WERI-Rb-1 (cell line): ENCODE measurements at regions not wholly inside any gene's neighbourhood (a gene's known extent, or its start where the extent isn't known, plus 50 kb on each side); places are given as distances from the start of the nearest gene placed in this dataset.

Experiments
- DNase-seq: peaks from one replicate; pipeline ENCODE4 v3.0.0-alpha.2; 2020
- H3K27ac ChIP-seq: fragments of 250-450 bp; sonication (Bioruptor Pico); 2 replicates; pipeline ENCODE4 v1.5.1; 2020; ENCODE audit warnings: mild to moderate bottlenecking, moderate library complexity
- H3K27me3 ChIP-seq: fragments of 250-450 bp; sonication (Bioruptor Pico); 2 replicates; pipeline ENCODE4 v1.5.1; 2021; ENCODE audit warnings: mild to moderate bottlenecking, low read depth, moderate library complexity; ENCODE audit not compliant: insufficient read depth, severe bottlenecking
- H3K36me3 ChIP-seq: fragments of 250-450 bp; sonication (Bioruptor Pico); 2 replicates; pipeline ENCODE4 v1.5.1; 2020; ENCODE audit warnings: mild to moderate bottlenecking, moderate library complexity
- H3K4me3 ChIP-seq: 2 replicates; pipeline ENCODE4 v1.5.1; 2011; ENCODE audit warnings: low read depth, mild to moderate bottlenecking, control low read depth, low read length
- H3K9me3 ChIP-seq: fragments of 250-450 bp; sonication (Bioruptor Pico); 2 replicates; pipeline ENCODE4 v1.5.1; 2021; ENCODE audit warnings: mild to moderate bottlenecking, moderate library complexity; ENCODE audit not compliant: severe bottlenecking
- CTCF ChIP-seq: IDR thresholded peaks from 2 replicates; pipeline ENCODE4 v1.5.1; 2011; ENCODE audit warnings: low read depth, mild to moderate bottlenecking, control low read depth, inconsistent platforms, low read length

- Histone ChIP-seq H3K36me3 (no peaks in the 10 kb centered on the region), H3K27me3 (no peaks in the 10 kb centered on the region), H3K9me3 (no peaks in the 10 kb centered on the region), H3K4me3 (no peak overlapping the region), H3K27ac (no peak overlapping the region)
- TF ChIP-seq CTCF, result no peak
- DNase-seq, result no peak
These were observed 284.7 kb downstream of the CYP26B1 start for GRCh38 chr2:71862921-71863320.

- H3K27me3 ChIP-seq, result no peaks in the 10 kb centered on the region
- H3K36me3 ChIP-seq, result no peaks in the 10 kb centered on the region
- H3K27ac ChIP-seq, result no peak overlapping the region
- no peaks in the 10 kb centered on the region for H3K9me3 ChIP-seq
- H3K4me3 ChIP-seq, result no peak overlapping the region
- TF ChIP-seq CTCF, result no peak
- no peak for DNase-seq
These were observed 286.2 kb downstream of the CYP26B1 start for GRCh38 chr2:71861186-71862160.

- no peak overlapping the region for H3K27ac ChIP-seq
- TF ChIP-seq CTCF, result no peak
These were observed 287.2 kb downstream of the CYP26B1 start for GRCh38 chr2:71860381-71860926.

GRCh38 chr2:71859211-71859847, 288.3 kb downstream of the CYP26B1 start:
- DNase-seq, result no peak
- H3K27ac ChIP-seq, result no peak overlapping the region
- no peak for TF ChIP-seq CTCF
- H3K4me3 ChIP-seq, result no peak overlapping the region
- no peaks in the 10 kb centered on the region for H3K36me3 ChIP-seq
- H3K27me3 ChIP-seq, result no peaks in the 10 kb centered on the region
- H3K9me3 ChIP-seq, result peaks cover 9% of the 10 kb centered on the region

More at GRCh38 chr2:71860381-71860926, 287.2 kb downstream of the CYP26B1 start:
- DNase-seq, result no peak
- Histone ChIP-seq H3K36me3 (no peaks in the 10 kb centered on the region), H3K9me3 (peaks cover 4% of the 10 kb centered on the region), H3K4me3 (no peak overlapping the region), H3K27me3 (no peaks in the 10 kb centered on the region)

GRCh38 chr2:71858071-71858470, 289.6 kb downstream of the CYP26B1 start:
- Histone ChIP-seq H3K27me3 (no peaks in the 10 kb centered on the region), H3K4me3 (no peak overlapping the region), H3K36me3 (no peaks in the 10 kb centered on the region), H3K27ac (no peak overlapping the region), H3K9me3 (peaks cover 9% of the 10 kb centered on the region)
- no peak for TF ChIP-seq CTCF
- DNase-seq, result no peak
